ENCODE measurements at regions not wholly inside any gene's neighbourhood (a gene's known extent, or its start where the extent isn't known, plus 50 kb on each side); places are given as distances from the start of the nearest gene placed in this dataset.

DNA sequence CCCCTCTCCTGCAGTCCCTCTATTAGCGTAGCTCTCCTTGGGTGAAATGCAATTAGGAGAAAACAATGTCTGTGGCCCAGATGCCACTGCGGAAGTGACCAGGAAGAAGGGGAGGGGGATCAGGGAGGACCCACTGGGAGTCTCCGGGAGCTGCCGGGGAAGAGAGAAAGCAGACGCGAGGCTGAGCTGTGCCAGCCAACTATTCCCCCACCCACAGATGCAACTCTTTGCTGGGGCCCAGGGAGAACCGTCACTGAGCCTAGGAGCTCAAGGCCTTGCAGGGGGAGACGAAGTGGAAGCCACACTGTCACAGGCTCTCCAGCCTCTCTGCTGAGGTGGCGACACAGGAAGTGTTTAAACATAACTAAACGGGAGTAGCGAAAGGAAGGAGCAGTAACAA is 149.2 kb downstream of the BCOR start:
- Histone ChIP-seq H3K79me2 (ENCODE audit: low read length) (no peaks in the 10 kb centered on the region), H3K36me3 (replicated peaks; ENCODE audit: low read depth, low read length) (no peaks in the 10 kb centered on the region), H3K9me3 (ENCODE audit: insufficient read depth, low read length) (no peaks in the 10 kb centered on the region), H3K27ac (ENCODE audit: low read length) (no peak overlapping the region), H3K9ac (ENCODE audit: low read length) (no peak overlapping the region), H3K4me2 (ENCODE audit: low read length) (no peak overlapping the region), H3K4me3 (ENCODE audit: low read length) (no peak overlapping the region), H2AFZ (ENCODE audit: low read depth, low read length) (no peak overlapping the region), H4K20me1 (ENCODE audit: insufficient read depth, low read length) (no peaks in the 10 kb centered on the region), H3K27me3 (ENCODE audit: low read depth, low read length) (no peaks in the 10 kb centered on the region), H3K4me1 (ENCODE audit: low read length) (no peaks in the 10 kb centered on the region)
- TF ChIP-seq, protein P1, sequence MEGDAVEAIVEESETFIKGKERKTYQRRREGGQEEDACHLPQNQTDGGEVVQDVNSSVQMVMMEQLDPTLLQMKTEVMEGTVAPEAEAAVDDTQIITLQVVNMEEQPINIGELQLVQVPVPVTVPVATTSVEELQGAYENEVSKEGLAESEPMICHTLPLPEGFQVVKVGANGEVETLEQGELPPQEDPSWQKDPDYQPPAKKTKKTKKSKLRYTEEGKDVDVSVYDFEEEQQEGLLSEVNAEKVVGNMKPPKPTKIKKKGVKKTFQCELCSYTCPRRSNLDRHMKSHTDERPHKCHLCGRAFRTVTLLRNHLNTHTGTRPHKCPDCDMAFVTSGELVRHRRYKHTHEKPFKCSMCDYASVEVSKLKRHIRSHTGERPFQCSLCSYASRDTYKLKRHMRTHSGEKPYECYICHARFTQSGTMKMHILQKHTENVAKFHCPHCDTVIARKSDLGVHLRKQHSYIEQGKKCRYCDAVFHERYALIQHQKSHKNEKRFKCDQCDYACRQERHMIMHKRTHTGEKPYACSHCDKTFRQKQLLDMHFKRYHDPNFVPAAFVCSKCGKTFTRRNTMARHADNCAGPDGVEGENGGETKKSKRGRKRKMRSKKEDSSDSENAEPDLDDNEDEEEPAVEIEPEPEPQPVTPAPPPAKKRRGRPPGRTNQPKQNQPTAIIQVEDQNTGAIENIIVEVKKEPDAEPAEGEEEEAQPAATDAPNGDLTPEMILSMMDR (IDR thresholded peaks at IDR 0.05; ENCODE audit: low read depth, low read length), result no peak
- TF ChIP-seq EZH2phosphoT487 (IDR thresholded peaks at IDR 0.05; ENCODE audit: low read depth), result no peak

DNA sequence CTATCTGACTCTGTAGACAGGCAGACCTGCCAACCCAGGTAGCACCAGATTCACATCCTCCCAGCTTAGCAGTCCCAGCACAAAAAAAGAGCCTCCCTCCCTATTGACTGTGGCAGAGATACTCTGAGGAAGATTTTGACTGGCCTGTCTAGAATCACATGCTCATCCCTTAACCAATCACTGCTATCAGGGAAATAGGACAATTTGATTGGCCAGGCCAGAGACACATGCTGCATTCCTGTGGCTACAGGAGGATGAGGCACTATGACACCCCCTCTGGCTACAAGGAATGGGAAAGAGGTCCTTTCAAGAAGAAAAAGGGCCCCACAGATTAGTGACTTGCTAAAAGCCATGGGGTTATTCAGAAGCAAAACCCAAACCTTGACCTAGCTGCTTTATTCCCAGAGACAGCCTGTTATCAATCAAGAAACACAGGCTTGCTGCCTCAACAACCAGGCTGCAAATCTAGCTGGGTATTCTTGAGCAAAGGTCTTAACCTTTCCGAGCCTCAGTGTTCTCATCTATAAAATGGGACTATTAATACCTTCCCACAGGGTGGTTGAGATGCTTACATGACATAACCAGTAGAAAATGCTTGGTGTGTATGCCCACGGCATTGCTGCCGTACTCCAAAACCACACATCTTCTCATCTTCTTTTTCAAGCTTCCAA is 147.6 kb downstream of the BCOR start:
- Histone ChIP-seq H3K79me2 (ENCODE audit: low read length) (no peaks in the 10 kb centered on the region), H4K20me1 (ENCODE audit: insufficient read depth, low read length) (no peaks in the 10 kb centered on the region), H3K9ac (ENCODE audit: low read length) (no peak overlapping the region), H3K4me3 (ENCODE audit: low read length) (no peak overlapping the region), H2AFZ (ENCODE audit: low read depth, low read length) (no peak overlapping the region), H3K36me3 (replicated peaks; ENCODE audit: low read depth, low read length) (no peaks in the 10 kb centered on the region), H3K9me3 (ENCODE audit: insufficient read depth, low read length) (no peaks in the 10 kb centered on the region), H3K4me2 (ENCODE audit: low read length) (no peak overlapping the region), H3K27me3 (ENCODE audit: low read depth, low read length) (no peaks in the 10 kb centered on the region), H3K27ac (ENCODE audit: low read length) (no peak overlapping the region), H3K4me1 (ENCODE audit: low read length) (no peaks in the 10 kb centered on the region)
- TF ChIP-seq, protein P1 (IDR thresholded peaks at IDR 0.05; ENCODE audit: low read depth, low read length), result no peak
- no peak for TF ChIP-seq EZH2phosphoT487 (IDR thresholded peaks at IDR 0.05; ENCODE audit: low read depth)

DNA sequence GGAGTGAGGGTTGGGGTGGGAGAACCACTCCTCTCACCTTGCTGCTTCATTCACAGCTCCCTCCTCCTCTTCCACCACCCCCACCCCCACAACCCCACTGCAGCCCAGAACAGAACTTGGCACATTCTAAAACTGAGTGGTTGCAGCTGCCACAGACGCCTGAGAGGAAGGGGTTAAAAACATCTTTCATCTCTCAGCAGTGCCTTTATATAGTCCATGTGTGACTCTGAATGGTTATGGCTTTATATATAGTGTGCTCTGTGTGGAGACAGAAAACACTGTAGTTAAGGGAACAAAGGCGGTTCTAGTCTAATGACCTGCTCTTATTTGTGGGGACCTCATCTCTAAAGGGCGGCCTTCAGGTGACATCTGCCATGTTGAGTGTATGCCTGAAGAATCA is 144.8 kb downstream of the BCOR start:
- Histone ChIP-seq H2AFZ (ENCODE audit: low read depth, low read length) (no peak overlapping the region), H3K4me3 (ENCODE audit: low read length) (no peak overlapping the region), H3K9ac (ENCODE audit: low read length) (no peak overlapping the region), H3K4me1 (ENCODE audit: low read length) (no peaks in the 10 kb centered on the region), H3K9me3 (ENCODE audit: insufficient read depth, low read length) (no peaks in the 10 kb centered on the region), H3K4me2 (ENCODE audit: low read length) (no peak overlapping the region), H3K36me3 (replicated peaks; ENCODE audit: low read depth, low read length) (no peaks in the 10 kb centered on the region), H3K27ac (ENCODE audit: low read length) (no peak overlapping the region), H3K27me3 (ENCODE audit: low read depth, low read length) (no peaks in the 10 kb centered on the region), H4K20me1 (ENCODE audit: insufficient read depth, low read length) (no peaks in the 10 kb centered on the region), H3K79me2 (ENCODE audit: low read length) (no peaks in the 10 kb centered on the region)
- TF ChIP-seq EZH2phosphoT487 (IDR thresholded peaks at IDR 0.05; ENCODE audit: low read depth), result no peak
- TF ChIP-seq, protein P1 (IDR thresholded peaks at IDR 0.05; ENCODE audit: low read depth, low read length), result no peak

DNA sequence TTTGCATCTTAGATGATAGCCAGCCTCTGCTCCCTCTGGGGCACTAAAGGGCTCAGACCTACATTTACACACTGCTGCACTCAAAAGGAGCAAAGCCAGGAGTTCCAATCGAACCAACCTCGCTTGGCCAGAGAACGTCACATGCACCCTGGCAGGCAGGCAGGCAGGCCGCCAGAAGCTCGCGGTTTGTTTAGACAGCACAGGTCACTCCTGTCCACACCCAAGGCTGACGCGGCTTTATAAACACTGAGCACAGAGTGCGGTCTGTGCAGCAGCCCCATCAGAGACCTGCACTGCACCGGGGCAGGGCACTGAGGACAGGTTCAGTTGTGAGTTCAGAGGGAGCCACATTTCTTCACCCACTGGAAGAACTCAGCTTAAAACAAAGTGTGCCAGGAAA is 143.9 kb downstream of the BCOR start:
- Histone ChIP-seq H3K27me3 (ENCODE audit: low read depth, low read length) (no peaks in the 10 kb centered on the region), H3K9ac (ENCODE audit: low read length) (no peak overlapping the region), H3K4me2 (ENCODE audit: low read length) (no peak overlapping the region), H4K20me1 (ENCODE audit: insufficient read depth, low read length) (no peaks in the 10 kb centered on the region), H2AFZ (ENCODE audit: low read depth, low read length) (no peak overlapping the region), H3K27ac (ENCODE audit: low read length) (no peak overlapping the region), H3K36me3 (replicated peaks; ENCODE audit: low read depth, low read length) (no peaks in the 10 kb centered on the region), H3K9me3 (ENCODE audit: insufficient read depth, low read length) (no peaks in the 10 kb centered on the region), H3K4me1 (ENCODE audit: low read length) (no peaks in the 10 kb centered on the region), H3K79me2 (ENCODE audit: low read length) (no peaks in the 10 kb centered on the region), H3K4me3 (ENCODE audit: low read length) (no peak overlapping the region)
- TF ChIP-seq EZH2phosphoT487 (IDR thresholded peaks at IDR 0.05; ENCODE audit: low read depth), result no peak
- TF ChIP-seq, protein P1 (IDR thresholded peaks at IDR 0.05; ENCODE audit: low read depth, low read length), result no peak

Data from OCI-LY3 (cell line).